ENCODE measurements at regions not wholly inside any gene's neighbourhood (a gene's known extent, or its start where the extent isn't known, plus 50 kb on each side); places are given as distances from the start of the nearest gene placed in this dataset.

DNA sequence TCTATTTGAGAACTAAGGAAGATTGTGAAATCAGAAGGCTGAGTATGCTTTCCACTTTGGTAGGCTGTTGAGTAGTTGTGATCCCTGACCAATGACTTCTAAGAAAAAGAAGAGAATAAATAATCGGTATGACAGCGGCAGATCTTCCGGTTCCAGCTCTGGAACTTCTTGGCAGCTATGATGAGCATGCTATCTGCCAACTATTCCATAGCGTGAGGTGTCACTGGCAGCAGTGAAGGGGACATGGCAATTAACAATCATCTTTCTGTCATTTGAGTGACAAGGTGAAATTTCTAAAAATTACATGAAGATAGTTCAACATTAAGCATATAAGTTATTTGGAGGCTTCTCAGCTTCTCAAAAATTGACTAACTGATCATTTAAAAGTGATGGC is 140.1 kb upstream of the NETO1 start:
- TF ChIP-seq, protein P1, sequence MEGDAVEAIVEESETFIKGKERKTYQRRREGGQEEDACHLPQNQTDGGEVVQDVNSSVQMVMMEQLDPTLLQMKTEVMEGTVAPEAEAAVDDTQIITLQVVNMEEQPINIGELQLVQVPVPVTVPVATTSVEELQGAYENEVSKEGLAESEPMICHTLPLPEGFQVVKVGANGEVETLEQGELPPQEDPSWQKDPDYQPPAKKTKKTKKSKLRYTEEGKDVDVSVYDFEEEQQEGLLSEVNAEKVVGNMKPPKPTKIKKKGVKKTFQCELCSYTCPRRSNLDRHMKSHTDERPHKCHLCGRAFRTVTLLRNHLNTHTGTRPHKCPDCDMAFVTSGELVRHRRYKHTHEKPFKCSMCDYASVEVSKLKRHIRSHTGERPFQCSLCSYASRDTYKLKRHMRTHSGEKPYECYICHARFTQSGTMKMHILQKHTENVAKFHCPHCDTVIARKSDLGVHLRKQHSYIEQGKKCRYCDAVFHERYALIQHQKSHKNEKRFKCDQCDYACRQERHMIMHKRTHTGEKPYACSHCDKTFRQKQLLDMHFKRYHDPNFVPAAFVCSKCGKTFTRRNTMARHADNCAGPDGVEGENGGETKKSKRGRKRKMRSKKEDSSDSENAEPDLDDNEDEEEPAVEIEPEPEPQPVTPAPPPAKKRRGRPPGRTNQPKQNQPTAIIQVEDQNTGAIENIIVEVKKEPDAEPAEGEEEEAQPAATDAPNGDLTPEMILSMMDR (conservative IDR thresholded peaks at IDR 0.05 in 1 of 2, IDR thresholded peaks at IDR 0.05 in 1 of 2; ENCODE audit: low read depth in 1 of 2, low read length in 2 of 2) = no peak
- no peak for TF ChIP-seq EZH2 (IDR thresholded peaks at IDR 0.05; ENCODE audit: low read length, missing control alignments)

All from fibroblast of lung (primary cell).